Fibroblast of villous mesenchyme (primary cell): ENCODE measurements at regions not wholly inside any gene's neighbourhood (a gene's known extent, or its start where the extent isn't known, plus 50 kb on each side); places are given as distances from the start of the nearest gene placed in this dataset.
"Not testable (repeated sequence)": the region's sequence is repeated elsewhere in the genome, so short reads cannot be mapped to it uniquely, and the experiment has no call there.

ENCODE experiments used
- DNase-seq: peaks from one replicate; pipeline ENCODE4 v3.0.0-alpha.2; 2010; ENCODE audit warnings: low read depth
- H3K4me3 ChIP-seq: 2 replicates; pipeline ENCODE4 v1.5.1; 2011; ENCODE audit warnings: low read depth, mild to moderate bottlenecking, low read length
- CTCF ChIP-seq: IDR thresholded peaks from 2 replicates; pipeline ENCODE4 v1.5.1; 2012; ENCODE audit warnings: low read depth, mild to moderate bottlenecking, low read length; ENCODE audit not compliant: insufficient read depth

GRCh38 chr5:136453986-136454758 lies 88.8 kb upstream of the TRPC7 start:
- H3K4me3 ChIP-seq = no peak overlapping the region
- TF ChIP-seq CTCF = no peak
- no peak for DNase-seq

GRCh38 chr5:136453199-136453598 lies 87.9 kb upstream of the TRPC7 start:
- TF ChIP-seq CTCF = no peak
- DNase-seq = no peak
- no peak overlapping the region for H3K4me3 ChIP-seq

GRCh38 chr5:136447576-136447975 lies 82.2 kb upstream of the TRPC7 start:
- H3K4me3 ChIP-seq, DNase-seq: not testable (repeated sequence)

- no peak for DNase-seq
- no peak for TF ChIP-seq CTCF
- H3K4me3 ChIP-seq = no peak overlapping the region
These were observed 81.2 kb upstream of the TRPC7 start for GRCh38 chr5:136446565-136446964.

- H3K4me3 ChIP-seq, DNase-seq: not testable (repeated sequence)
These were observed 78.8 kb upstream of the TRPC7 start for GRCh38 chr5:136444099-136444498.

- TF ChIP-seq CTCF = no peak
- no peak for DNase-seq
- no peak overlapping the region for H3K4me3 ChIP-seq
These were observed 74.0 kb upstream of the TRPC7 start for GRCh38 chr5:136439367-136439766.

GRCh38 chr5:136435946-136436543 lies 70.7 kb upstream of the TRPC7 start:
- no peak for TF ChIP-seq CTCF
- DNase-seq = peak; percentile 5
- no peak overlapping the region for H3K4me3 ChIP-seq

- TF ChIP-seq CTCF = no peak
- DNase-seq = no peak
These were observed 69.5 kb upstream of the TRPC7 start for GRCh38 chr5:136434795-136435194.

More at GRCh38 chr5:136434795-136435194, 69.5 kb upstream of the TRPC7 start:
- no peak overlapping the region for H3K4me3 ChIP-seq
